ENCODE measurements at regions not wholly inside any gene's neighbourhood (a gene's known extent, or its start where the extent isn't known, plus 50 kb on each side); places are given as distances from the start of the nearest gene placed in this dataset.

DNA sequence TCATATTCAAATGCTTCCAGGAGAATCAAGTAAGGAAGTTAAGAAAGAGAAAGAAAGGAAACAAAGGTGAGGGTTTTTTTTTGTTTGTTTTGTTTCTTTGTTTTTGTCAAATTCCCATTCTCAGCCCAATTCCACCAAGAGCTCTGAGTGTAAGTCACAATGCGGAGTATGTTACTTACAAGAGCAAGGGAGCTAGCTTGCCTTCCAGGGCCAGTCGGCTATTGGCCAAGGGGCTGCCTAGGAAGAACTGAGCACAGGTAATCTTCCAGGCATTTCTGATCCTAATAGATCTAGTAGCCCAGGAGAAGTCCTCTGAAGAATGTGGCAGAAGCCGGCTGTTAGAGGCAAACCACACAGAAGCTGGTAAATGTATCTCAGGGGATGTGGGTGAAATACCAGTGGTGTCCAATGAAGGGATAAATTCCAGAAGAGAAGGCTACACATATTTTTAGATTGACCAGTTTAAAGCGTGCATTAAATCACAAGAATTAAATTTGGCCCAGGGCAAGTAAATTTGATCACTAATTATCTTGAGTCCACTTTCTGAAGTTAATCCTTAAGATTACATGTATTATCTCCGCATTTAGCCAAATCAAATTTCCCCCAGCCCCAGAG lies 239.6 kb upstream of the ADAMTS5 start:
- WGBS, 2 donors (ENCODE audit: low coverage in 1 of 2): 69 to 76% methylated on average over 5 of the region's 5 CpGs
- Histone ChIP-seq H3K9me3 (no peaks in the 10 kb centered on the region), H3K27me3 (no peaks in the 10 kb centered on the region), H3K4me1 (no peaks in the 10 kb centered on the region), H3K36me3 (no peaks in the 10 kb centered on the region), H3K4me3 (no peak overlapping the region), H3K27ac (no peak overlapping the region)
- DNase-seq: no peak
- intact Hi-C loops (cut with DNase I; ENCODE audit: low total_unique reads): no loop called here
- TF ChIP-seq EP300 (IDR thresholded peaks at IDR 0.05; ENCODE audit: low read depth) (no peak), POLR2AphosphoS5 (IDR thresholded peaks at IDR 0.05) (no peak), POLR2A (IDR thresholded peaks at IDR 0.05) (no peak)
- TF ChIP-seq, protein P1, sequence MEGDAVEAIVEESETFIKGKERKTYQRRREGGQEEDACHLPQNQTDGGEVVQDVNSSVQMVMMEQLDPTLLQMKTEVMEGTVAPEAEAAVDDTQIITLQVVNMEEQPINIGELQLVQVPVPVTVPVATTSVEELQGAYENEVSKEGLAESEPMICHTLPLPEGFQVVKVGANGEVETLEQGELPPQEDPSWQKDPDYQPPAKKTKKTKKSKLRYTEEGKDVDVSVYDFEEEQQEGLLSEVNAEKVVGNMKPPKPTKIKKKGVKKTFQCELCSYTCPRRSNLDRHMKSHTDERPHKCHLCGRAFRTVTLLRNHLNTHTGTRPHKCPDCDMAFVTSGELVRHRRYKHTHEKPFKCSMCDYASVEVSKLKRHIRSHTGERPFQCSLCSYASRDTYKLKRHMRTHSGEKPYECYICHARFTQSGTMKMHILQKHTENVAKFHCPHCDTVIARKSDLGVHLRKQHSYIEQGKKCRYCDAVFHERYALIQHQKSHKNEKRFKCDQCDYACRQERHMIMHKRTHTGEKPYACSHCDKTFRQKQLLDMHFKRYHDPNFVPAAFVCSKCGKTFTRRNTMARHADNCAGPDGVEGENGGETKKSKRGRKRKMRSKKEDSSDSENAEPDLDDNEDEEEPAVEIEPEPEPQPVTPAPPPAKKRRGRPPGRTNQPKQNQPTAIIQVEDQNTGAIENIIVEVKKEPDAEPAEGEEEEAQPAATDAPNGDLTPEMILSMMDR (IDR thresholded peaks at IDR 0.05): no peak
- in situ Hi-C loops (cut with MboI; ENCODE audit: low pct_ligation_motif_present in 1 of 4, low pct_unique_long_range_greater_than_20kb in 1 of 4, low sequenced_read_pairs in 3 of 4): no loop called here

DNA sequence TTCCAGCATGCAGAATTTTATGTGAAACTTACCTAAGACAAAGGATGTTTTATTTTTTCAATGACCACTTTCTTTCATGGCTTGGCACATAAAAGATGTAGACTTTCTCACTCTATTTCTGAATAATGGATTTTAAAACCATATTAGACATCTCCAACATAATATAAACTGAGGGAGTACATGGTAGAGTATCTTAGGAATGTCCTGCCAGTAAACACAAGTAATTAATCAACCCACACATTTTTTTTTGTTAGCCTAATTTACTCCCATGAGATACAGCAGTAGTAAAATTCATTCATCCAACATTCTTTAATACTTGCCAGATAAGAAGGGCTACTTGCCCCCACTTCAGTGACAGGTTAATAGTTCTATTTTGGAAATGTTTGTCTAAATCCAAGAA lies 235.4 kb upstream of the ADAMTS5 start:
- Histone ChIP-seq H3K27ac (no peak overlapping the region), H3K9me3 (no peaks in the 10 kb centered on the region), H3K4me3 (no peak overlapping the region), H3K27me3 (no peaks in the 10 kb centered on the region), H3K4me1 (no peaks in the 10 kb centered on the region), H3K36me3 (no peaks in the 10 kb centered on the region)
- in situ Hi-C loops (cut with MboI; ENCODE audit: low pct_ligation_motif_present in 1 of 4, low pct_unique_long_range_greater_than_20kb in 1 of 4, low sequenced_read_pairs in 3 of 4): no loop called here
- no peak for DNase-seq
- intact Hi-C loops (cut with DNase I; ENCODE audit: low total_unique reads): no loop called here
- no peak for TF ChIP-seq POLR2A (IDR thresholded peaks at IDR 0.05)
- no peak for TF ChIP-seq EP300 (IDR thresholded peaks at IDR 0.05; ENCODE audit: low read depth)
- TF ChIP-seq, protein P1 (IDR thresholded peaks at IDR 0.05): no peak
- TF ChIP-seq POLR2AphosphoS5 (IDR thresholded peaks at IDR 0.05): no peak

DNA sequence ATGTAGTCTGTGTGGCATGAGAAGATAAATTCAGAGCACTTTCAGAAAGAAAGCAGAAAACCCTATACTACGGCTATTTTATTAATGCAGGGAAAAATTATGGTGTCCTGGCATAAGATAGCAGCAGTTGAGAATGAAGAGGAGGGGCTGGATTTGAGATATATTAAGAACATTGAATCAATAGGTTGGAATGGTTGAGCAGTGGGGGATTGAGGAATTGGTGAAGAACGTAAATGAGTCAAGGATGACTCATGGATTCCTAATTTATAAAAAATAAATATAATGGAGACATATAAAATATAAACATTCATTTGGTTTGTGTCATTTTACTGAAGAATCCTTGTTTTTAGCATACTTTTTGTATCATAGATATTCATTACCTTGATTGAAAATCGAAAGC lies 234.3 kb upstream of the ADAMTS5 start:
- TF ChIP-seq POLR2AphosphoS5 (IDR thresholded peaks at IDR 0.05): no peak
- TF ChIP-seq POLR2A (IDR thresholded peaks at IDR 0.05): no peak
- TF ChIP-seq, protein P1 (IDR thresholded peaks at IDR 0.05): no peak
- TF ChIP-seq EP300 (IDR thresholded peaks at IDR 0.05; ENCODE audit: low read depth): no peak
- 80 to 83% methylated on average over 3 of the region's 3 CpGs for WGBS, 2 donors (ENCODE audit: low coverage in 1 of 2)
- DNase-seq: no peak
- Histone ChIP-seq H3K4me1 (no peaks in the 10 kb centered on the region), H3K27me3 (no peaks in the 10 kb centered on the region), H3K36me3 (no peaks in the 10 kb centered on the region), H3K4me3 (no peak overlapping the region), H3K27ac (no peak overlapping the region), H3K9me3 (no peaks in the 10 kb centered on the region)
- intact Hi-C loops (cut with DNase I; ENCODE audit: low total_unique reads): no loop called here
- in situ Hi-C loops (cut with MboI; ENCODE audit: low pct_ligation_motif_present in 1 of 4, low pct_unique_long_range_greater_than_20kb in 1 of 4, low sequenced_read_pairs in 3 of 4): no loop called here

DNA sequence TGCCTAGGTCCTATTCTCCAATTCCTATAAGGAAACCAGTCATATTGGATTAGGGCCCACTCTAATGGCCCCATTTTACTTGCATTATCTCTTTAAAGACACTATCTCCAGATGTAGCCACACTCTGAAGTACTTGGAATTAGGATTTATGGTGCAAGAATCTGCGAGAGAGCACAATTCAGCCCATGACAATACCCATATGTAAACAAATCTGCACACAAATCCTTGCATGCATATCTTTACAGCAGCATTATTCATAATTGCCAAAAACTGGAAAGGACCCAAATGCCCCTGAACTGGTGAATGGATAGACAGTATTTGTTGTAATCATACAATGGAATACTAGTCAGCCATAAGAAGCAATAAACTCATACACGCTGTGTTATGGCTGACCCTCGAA lies 229.8 kb upstream of the ADAMTS5 start:
- H3K36me3 ChIP-seq: no peaks in the 10 kb centered on the region
- in situ Hi-C loops (cut with MboI; ENCODE audit: low pct_ligation_motif_present in 1 of 4, low pct_unique_long_range_greater_than_20kb in 1 of 4, low sequenced_read_pairs in 3 of 4): no loop called here
- no peak for DNase-seq
- H3K4me3 ChIP-seq: no peak overlapping the region
- WGBS, 2 donors (ENCODE audit: low coverage in 1 of 2): 58 to 76% methylated on average over 2 to 3 of the region's 3 CpGs
- TF ChIP-seq EP300 (IDR thresholded peaks at IDR 0.05; ENCODE audit: low read depth): no peak
- no peak for TF ChIP-seq POLR2AphosphoS5 (IDR thresholded peaks at IDR 0.05)
- no peak for TF ChIP-seq POLR2A (IDR thresholded peaks at IDR 0.05)
- TF ChIP-seq, protein P1 (IDR thresholded peaks at IDR 0.05): no peak
- H3K27me3 ChIP-seq: no peaks in the 10 kb centered on the region
- intact Hi-C loops (cut with DNase I; ENCODE audit: low total_unique reads): no loop called here
- H3K9me3 ChIP-seq: no peaks in the 10 kb centered on the region
- no peak overlapping the region for H3K27ac ChIP-seq
- H3K4me1 ChIP-seq: no peaks in the 10 kb centered on the region

Data from transverse colon (tissue), 4 donors.